HepG2 (cell line): ENCODE measurements at regions not wholly inside any gene's neighbourhood (a gene's known extent, or its start where the extent isn't known, plus 50 kb on each side); places are given as distances from the start of the nearest gene placed in this dataset.

Source experiments
- ATAC-seq: fragments of 200-7000 bp; cut with Tn5 transposase; 3 replicates; pipeline ENCODE4 v1.9.1; 2020; ENCODE audit warnings: mild to moderate bottlenecking, moderate library complexity
- BruUV-seq: library from RNA; stranded (reverse); fragments of 400-500 nt; replicated peaks from 2 replicates; lab custom pipeline; 2021; lab: Mats Ljungman, UMichigan
- CTCF ChIA-PET: fragments of 300-600 bp; formaldehyde crosslinking; extraction: SDS; loops from one replicate; lab custom pipeline; 2021; ENCODE audit warnings: low total read pairs, inconsistent platforms, low intra/inter-chr PET ratio; lab: Yijun Ruan, JAX
- POLR2A ChIA-PET: fragments of 350-600 bp; sonication (Branson Sonifier 250); formaldehyde crosslinking; loops from one replicate; lab custom pipeline; 2020; ENCODE audit warnings: antibody characterized with exemption, inconsistent platforms; lab: Yijun Ruan, JAX
- DNase-seq: peaks from one replicate; pipeline ENCODE4 v3.0.0-alpha.2; 2015; ENCODE audit warnings: low spot score
- FAIRE-seq: peaks from 3 replicates; lab custom pipeline; 2011; peaks lifted over from hg19 to GRCh38; lab: Jason Lieb, UNC
- H2AFZ ChIP-seq: one replicate; pipeline ENCODE4 v1.6.1; 2011; ENCODE audit warnings: low read length, inconsistent platforms
- H3K27ac ChIP-seq: fragments of 300-600 bp; 3 replicates; pipeline ENCODE4 v1.8.0; 2011; ENCODE audit warnings: mixed run types, mild to moderate bottlenecking, mixed read lengths, low read length, inconsistent platforms; ENCODE audit not compliant: insufficient read depth; ENCODE audit errors: extremely low read length
- H3K27me3 ChIP-seq, 2 experiments: fragments of 200-600 bp in 1 of 2; 2 replicates in 1 of 2; 3 replicates in 1 of 2; pipeline versions ENCODE4 v1.6.0 to v1.8.0; 2011; ENCODE audit warnings: low read length in 2 of 2, mild to moderate bottlenecking in 2 of 2, moderate library complexity in 2 of 2, inconsistent platforms in 1 of 2; ENCODE audit not compliant: insufficient read depth in 2 of 2, control insufficient read depth in 1 of 2
- H3K36me3 ChIP-seq, 2 experiments: fragments of 200-600 bp in 1 of 2; replicated peaks in 1 of 2; 2 replicates in 1 of 2; 3 replicates in 1 of 2; pipeline versions ENCODE4 v1.5.1 to v1.8.0; 2011; ENCODE audit warnings: low read length in 2 of 2, inconsistent platforms in 1 of 2; ENCODE audit not compliant: insufficient read depth in 2 of 2, control insufficient read depth in 1 of 2
- H3K4me1 ChIP-seq: 2 replicates; pipeline ENCODE4 v1.5.1; 2012; ENCODE audit warnings: low read length, inconsistent platforms; ENCODE audit not compliant: insufficient read depth
- H3K4me2 ChIP-seq: 2 replicates; pipeline ENCODE4 v1.6.0; 2011; ENCODE audit warnings: low read depth, low read length, inconsistent platforms
- H3K4me3 ChIP-seq, 3 experiments: fragments of 200-600 bp in 1 of 3; sonication (generic), shearing (Covaris generic) in 1 of 3; replicated peaks in 1 of 3; 2 replicates each; pipeline ENCODE4 v1.5.1; 2011 to 2016; ENCODE audit warnings: low read length in 3 of 3, inconsistent platforms in 2 of 3, low read depth in 2 of 3, mild to moderate bottlenecking in 2 of 3, control low read depth in 1 of 3, mixed read lengths in 1 of 3; ENCODE audit not compliant: insufficient read depth in 1 of 3
- H3K79me2 ChIP-seq: one replicate; pipeline ENCODE4 v1.6.1; 2011; ENCODE audit warnings: low read length, inconsistent platforms; ENCODE audit not compliant: insufficient read depth
- H3K9ac ChIP-seq: 2 replicates; pipeline ENCODE4 v1.6.0; 2011; ENCODE audit warnings: mild to moderate bottlenecking, low read depth, low read length, inconsistent platforms; ENCODE audit not compliant: insufficient read depth
- H3K9me3 ChIP-seq: 2 replicates; pipeline ENCODE4 v1.5.1; 2012; ENCODE audit warnings: mild to moderate bottlenecking, low read length
- H4K20me1 ChIP-seq: 2 replicates; pipeline ENCODE4 v1.6.0; 2011; ENCODE audit warnings: inconsistent platforms, mild to moderate bottlenecking, low read length, moderate library complexity; ENCODE audit not compliant: insufficient read depth
- ATF1 ChIP-seq: IDR thresholded peaks from 2 replicates; pipeline ENCODE4 v1.6.1; 2016; ENCODE audit warnings: mild to moderate bottlenecking, control low read depth
- CEBPB ChIP-seq: IDR thresholded peaks from 2 replicates; pipeline ENCODE4 v1.6.1; 2011; ENCODE audit warnings: low read depth, low read length, improper control_type of control experiment, borderline replicate concordance
- GZF1 ChIP-seq: sonication (generic); formaldehyde crosslinking; IDR thresholded peaks from 2 replicates; pipeline ENCODE4 v1.5.1; 2020; ENCODE audit warnings: mild to moderate bottlenecking, missing genetic modification reagents
- HOXA5 ChIP-seq: sonication (generic); formaldehyde crosslinking; IDR thresholded peaks from 2 replicates; pipeline ENCODE4 v1.4.0; 2020; ENCODE audit warnings: missing genetic modification reagents
- MAFF ChIP-seq: IDR thresholded peaks from 2 replicates; pipeline ENCODE4 v1.6.1; 2011; ENCODE audit warnings: low read depth, low read length, improper control_type of control experiment
- MAFK ChIP-seq, 2 experiments: IDR thresholded peaks in 1 of 2; conservative IDR thresholded peaks in 1 of 2; 2 replicates each; pipeline ENCODE4 v1.6.1; 2011; ENCODE audit warnings: improper control_type of control experiment in 2 of 2, low read length in 2 of 2
- MTF2 ChIP-seq: sonication (generic); formaldehyde crosslinking; IDR thresholded peaks from 2 replicates; pipeline ENCODE4 v1.5.0; 2020; ENCODE audit warnings: missing genetic modification reagents, borderline replicate concordance
- NCOA1 ChIP-seq: sonication (generic); formaldehyde crosslinking; IDR thresholded peaks from 2 replicates; pipeline ENCODE4 v1.9.0; 2021; ENCODE audit warnings: missing genetic modification reagents
- SALL1 ChIP-seq: sonication (generic); formaldehyde crosslinking; IDR thresholded peaks from 2 replicates; pipeline ENCODE4 v1.8.0; 2022; ENCODE audit warnings: mild to moderate bottlenecking, missing genetic modification reagents
- TOPORS ChIP-seq: sonication (generic); formaldehyde crosslinking; IDR thresholded peaks from 2 replicates; pipeline ENCODE4 v1.8.0; 2023; ENCODE audit warnings: mild to moderate bottlenecking, missing genetic modification reagents
- ZNF615 ChIP-seq: sonication (generic); formaldehyde crosslinking; IDR thresholded peaks from 2 replicates; pipeline ENCODE4 v1.5.0; 2020; ENCODE audit warnings: mild to moderate bottlenecking, missing genetic modification reagents, borderline replicate concordance
- ZNF772 ChIP-seq: sonication (generic); formaldehyde crosslinking; IDR thresholded peaks from 2 replicates; pipeline ENCODE4 v1.5.0; 2020; ENCODE audit warnings: mild to moderate bottlenecking, missing genetic modification reagents
- WGBS: methylation state at CpG from one replicate; pipeline ENCODE4 v1.1.6; 2017; ENCODE audit warnings: low lambda C conversion rate; 5-methylcytosine and 5-hydroxymethylcytosine counted together
- in situ Hi-C: cut with HindIII; loops from 2 replicates; pipeline ENCODE4 v1.10.0; 2017; ENCODE audit warnings: low pct_unique_long_range_greater_than_20kb; ENCODE audit not compliant: extremely low pct_ligation_motif_present
- intact Hi-C: fragments of 100-400 bp; cut with micrococcal nuclease; formaldehyde crosslinking; loops from one replicate; pipeline ENCODE4 v1.10.0; 2022; ENCODE audit not compliant: unreplicated experiment
- TF ChIP-seq, protein P1 (sequence below): sonication (generic); formaldehyde crosslinking; IDR thresholded peaks from 2 replicates; pipeline ENCODE4 v1.4.0; 2020; ENCODE audit warnings: missing genetic modification reagents, borderline replicate concordance
- TF ChIP-seq, protein P2 (sequence below): sonication (generic); formaldehyde crosslinking; IDR thresholded peaks from 2 replicates; pipeline ENCODE4 v1.5.0; 2020; ENCODE audit warnings: mild to moderate bottlenecking, missing genetic modification reagents
- TF ChIP-seq, protein P3 (sequence below): sonication (generic); formaldehyde crosslinking; IDR thresholded peaks from 2 replicates; pipeline ENCODE4 v1.4.0; 2020; ENCODE audit warnings: missing genetic modification reagents

DNA sequence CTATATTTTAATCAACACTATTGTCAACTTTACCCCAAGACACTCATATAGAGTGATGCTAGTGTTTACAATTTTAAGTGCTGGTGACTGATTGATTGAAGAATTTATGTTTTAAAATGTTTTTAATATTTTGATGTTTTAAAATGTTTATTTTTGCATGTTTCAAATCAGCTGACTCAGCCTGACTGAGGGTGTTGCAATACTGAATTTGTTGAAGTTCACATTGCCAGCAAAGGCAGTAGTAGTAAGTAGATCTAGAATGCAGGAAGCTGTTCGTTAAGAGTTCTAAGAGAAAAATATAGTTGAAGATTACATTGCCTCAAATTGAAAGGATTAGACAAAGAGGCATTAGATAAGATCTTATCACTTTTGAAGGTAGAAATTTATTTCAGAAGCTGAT, 977.6 kb downstream of the IGSF11 start:
- Histone ChIP-seq H3K36me3 (no peaks in the 10 kb centered on the region), H2AFZ (no peak overlapping the region), H3K79me2 (no peaks in the 10 kb centered on the region), H3K27ac (no peak overlapping the region), H3K27me3 (no peaks in the 10 kb centered on the region), H3K9me3 (peaks cover 79% of the 10 kb centered on the region), H3K4me1 (no peaks in the 10 kb centered on the region), H3K4me3 (no peak overlapping the region), H4K20me1 (no peaks in the 10 kb centered on the region), H3K9ac (no peak overlapping the region), H3K4me2 (no peak overlapping the region)
- no peak for DNase-seq
- CTCF ChIA-PET, result no interaction called here
- intact Hi-C loops, result no loop called here
- POLR2A ChIA-PET, result no interaction called here
- BruUV-seq, result no TSS peak
- 0% methylated on average over 1 of the region's 1 CpG for WGBS
- FAIRE-seq, result no peak
- TF ChIP-seq ATF1 (CRISPR knock-in tag) (no peak), TOPORS (CRISPR knock-in tag) (no peak), SALL1 (CRISPR knock-in tag) (no peak), CEBPB (0 out of 2 replicates have a peak, but pooled peaks have one; percentile 20), MAFK (conservative IDR thresholded peaks at IDR 0.05 in 1 of 2, IDR thresholded peaks at IDR 0.05 in 1 of 2; ENCODE audit: low read length in 2 of 2) (peak; percentile 35 to 72; a peak in 2 of 4 replicates), MAFF (peak; percentile 56; the same call in 1 of the 2 replicates)
- in situ Hi-C loops, result no loop called here
- ATAC-seq, result no peak

DNA sequence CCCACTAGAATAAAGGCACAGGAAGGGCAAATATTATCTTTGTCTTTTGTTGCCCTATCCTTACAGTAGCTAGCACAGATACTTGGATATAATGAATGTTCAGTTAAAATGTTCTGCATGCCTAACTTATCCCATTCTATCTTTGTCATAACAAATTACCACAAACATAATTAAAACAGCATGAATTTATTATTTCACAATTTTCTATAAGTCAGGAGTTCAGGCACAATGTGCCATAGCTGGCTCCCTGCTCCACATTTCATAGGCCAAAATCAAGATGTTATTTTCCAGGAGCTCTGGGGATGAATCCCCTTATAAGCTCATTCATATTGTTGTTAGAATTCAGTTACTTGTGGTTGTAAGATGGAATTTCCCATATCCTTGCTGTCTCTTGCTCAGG, 975.5 kb downstream of the IGSF11 start:
- FAIRE-seq, result no peak
- no peaks in the 10 kb centered on the region for H3K4me1 ChIP-seq
- peaks cover 76% of the 10 kb centered on the region for H3K9me3 ChIP-seq
- no peaks in the 10 kb centered on the region for H3K27me3 ChIP-seq
- intact Hi-C loops (no loop called here), in situ Hi-C loops (no loop called here)
- BruUV-seq, result no TSS peak
- no peak overlapping the region for H3K27ac ChIP-seq
- ATAC-seq, result no peak
- H3K4me2 ChIP-seq, result no peak overlapping the region
- ChIA-PET POLR2A (no interaction called here), CTCF (no interaction called here)
- H3K79me2 ChIP-seq, result no peaks in the 10 kb centered on the region
- H2AFZ ChIP-seq, result no peak overlapping the region
- no peaks in the 10 kb centered on the region for H3K36me3 ChIP-seq
- no peak overlapping the region for H3K4me3 ChIP-seq
- H3K9ac ChIP-seq, result no peak overlapping the region
- no peaks in the 10 kb centered on the region for H4K20me1 ChIP-seq
- no peak for DNase-seq
- TF ChIP-seq, protein P1, sequence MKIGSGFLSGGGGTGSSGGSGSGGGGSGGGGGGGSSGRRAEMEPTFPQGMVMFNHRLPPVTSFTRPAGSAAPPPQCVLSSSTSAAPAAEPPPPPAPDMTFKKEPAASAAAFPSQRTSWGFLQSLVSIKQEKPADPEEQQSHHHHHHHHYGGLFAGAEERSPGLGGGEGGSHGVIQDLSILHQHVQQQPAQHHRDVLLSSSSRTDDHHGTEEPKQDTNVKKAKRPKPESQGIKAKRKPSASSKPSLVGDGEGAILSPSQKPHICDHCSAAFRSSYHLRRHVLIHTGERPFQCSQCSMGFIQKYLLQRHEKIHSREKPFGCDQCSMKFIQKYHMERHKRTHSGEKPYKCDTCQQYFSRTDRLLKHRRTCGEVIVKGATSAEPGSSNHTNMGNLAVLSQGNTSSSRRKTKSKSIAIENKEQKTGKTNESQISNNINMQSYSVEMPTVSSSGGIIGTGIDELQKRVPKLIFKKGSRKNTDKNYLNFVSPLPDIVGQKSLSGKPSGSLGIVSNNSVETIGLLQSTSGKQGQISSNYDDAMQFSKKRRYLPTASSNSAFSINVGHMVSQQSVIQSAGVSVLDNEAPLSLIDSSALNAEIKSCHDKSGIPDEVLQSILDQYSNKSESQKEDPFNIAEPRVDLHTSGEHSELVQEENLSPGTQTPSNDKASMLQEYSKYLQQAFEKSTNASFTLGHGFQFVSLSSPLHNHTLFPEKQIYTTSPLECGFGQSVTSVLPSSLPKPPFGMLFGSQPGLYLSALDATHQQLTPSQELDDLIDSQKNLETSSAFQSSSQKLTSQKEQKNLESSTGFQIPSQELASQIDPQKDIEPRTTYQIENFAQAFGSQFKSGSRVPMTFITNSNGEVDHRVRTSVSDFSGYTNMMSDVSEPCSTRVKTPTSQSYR, result no peak
- TF ChIP-seq, protein P2, sequence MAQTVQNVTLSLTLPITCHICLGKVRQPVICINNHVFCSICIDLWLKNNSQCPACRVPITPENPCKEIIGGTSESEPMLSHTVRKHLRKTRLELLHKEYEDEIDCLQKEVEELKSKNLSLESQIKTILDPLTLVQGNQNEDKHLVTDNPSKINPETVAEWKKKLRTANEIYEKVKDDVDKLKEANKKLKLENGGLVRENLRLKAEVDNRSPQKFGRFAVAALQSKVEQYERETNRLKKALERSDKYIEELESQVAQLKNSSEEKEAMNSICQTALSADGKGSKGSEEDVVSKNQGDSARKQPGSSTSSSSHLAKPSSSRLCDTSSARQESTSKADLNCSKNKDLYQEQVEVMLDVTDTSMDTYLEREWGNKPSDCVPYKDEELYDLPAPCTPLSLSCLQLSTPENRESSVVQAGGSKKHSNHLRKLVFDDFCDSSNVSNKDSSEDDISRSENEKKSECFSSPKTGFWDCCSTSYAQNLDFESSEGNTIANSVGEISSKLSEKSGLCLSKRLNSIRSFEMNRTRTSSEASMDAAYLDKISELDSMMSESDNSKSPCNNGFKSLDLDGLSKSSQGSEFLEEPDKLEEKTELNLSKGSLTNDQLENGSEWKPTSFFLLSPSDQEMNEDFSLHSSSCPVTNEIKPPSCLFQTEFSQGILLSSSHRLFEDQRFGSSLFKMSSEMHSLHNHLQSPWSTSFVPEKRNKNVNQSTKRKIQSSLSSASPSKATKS (CRISPR knock-in tag), result no peak
- TF ChIP-seq NCOA1 (CRISPR knock-in tag) (no peak), HOXA5 (CRISPR knock-in tag) (no peak), ZNF615 (no peak), GZF1 (CRISPR knock-in tag) (no peak), ZNF772 (CRISPR knock-in tag) (no peak), MTF2 (CRISPR knock-in tag) (no peak)
- TF ChIP-seq, protein P3, sequence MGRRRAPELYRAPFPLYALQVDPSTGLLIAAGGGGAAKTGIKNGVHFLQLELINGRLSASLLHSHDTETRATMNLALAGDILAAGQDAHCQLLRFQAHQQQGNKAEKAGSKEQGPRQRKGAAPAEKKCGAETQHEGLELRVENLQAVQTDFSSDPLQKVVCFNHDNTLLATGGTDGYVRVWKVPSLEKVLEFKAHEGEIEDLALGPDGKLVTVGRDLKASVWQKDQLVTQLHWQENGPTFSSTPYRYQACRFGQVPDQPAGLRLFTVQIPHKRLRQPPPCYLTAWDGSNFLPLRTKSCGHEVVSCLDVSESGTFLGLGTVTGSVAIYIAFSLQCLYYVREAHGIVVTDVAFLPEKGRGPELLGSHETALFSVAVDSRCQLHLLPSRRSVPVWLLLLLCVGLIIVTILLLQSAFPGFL (CRISPR knock-in tag), result no peak
